K562 (cell line): ENCODE measurements at regions not wholly inside any gene's neighbourhood (a gene's known extent, or its start where the extent isn't known, plus 50 kb on each side); places are given as distances from the start of the nearest gene placed in this dataset.

Source experiments
- ATAC-seq: fragments of 200-7000 bp; cut with Tn5 transposase; 3 replicates; pipeline ENCODE4 v1.9.1; 2020; ENCODE audit warnings: moderate library complexity
- BruUV-seq: library from RNA; stranded (reverse); fragments of 400-500 nt; replicated peaks from 2 replicates; lab custom pipeline; 2021; lab: Mats Ljungman, UMichigan
- CTCF ChIA-PET: fragments of 300-600 bp; formaldehyde crosslinking; extraction: SDS; loops from one replicate; lab custom pipeline; 2021; ENCODE audit warnings: low intra/inter-chr PET ratio; lab: Yijun Ruan, JAX
- POLR2A ChIA-PET: fragments of 300-600, 350-650 bp; sonication (Branson Sonifier 250); formaldehyde crosslinking; extraction: SDS; loops from one replicate; lab custom pipeline; 2021; ENCODE audit warnings: antibody characterized with exemption, inconsistent platforms; lab: Yijun Ruan, JAX
- DNase-seq, 4 experiments: peaks; one replicate each; pipeline versions ENCODE4 v3.0.0 to v3.0.0-alpha.2; 2011 to 2018; ENCODE audit warnings: low spot score in 3 of 4, mixed read lengths in 3 of 4; ENCODE audit errors: extremely low read depth in 1 of 4
- FAIRE-seq: peaks from 2 replicates; lab custom pipeline; 2011; peaks lifted over from hg19 to GRCh38; lab: Jason Lieb, UNC
- H2AFZ ChIP-seq: 2 replicates; pipeline ENCODE4 v1.6.0; 2011; ENCODE audit warnings: low read depth, low read length, control low read depth, inconsistent platforms
- H3K27ac ChIP-seq: fragments of 200-600 bp; 3 replicates; pipeline ENCODE4 v1.8.0; 2011; ENCODE audit warnings: low read depth, mild to moderate bottlenecking, control low read depth, inconsistent platforms, low read length, moderate library complexity, mixed read lengths; ENCODE audit errors: extremely low read depth
- H3K27me3 ChIP-seq, 2 experiments: fragments of 300-600 bp in 1 of 2; 2 replicates in 1 of 2; 3 replicates in 1 of 2; pipeline versions ENCODE4 v1.6.0 to v1.8.0; 2011; ENCODE audit warnings: inconsistent platforms in 2 of 2, low read length in 2 of 2, mild to moderate bottlenecking in 1 of 2, mixed read lengths in 1 of 2, moderate library complexity in 1 of 2; ENCODE audit not compliant: control insufficient read depth in 2 of 2, insufficient read depth in 2 of 2
- H3K36me3 ChIP-seq: fragments of 300-600 bp; 3 replicates; pipeline ENCODE4 v1.8.0; 2011; ENCODE audit warnings: mild to moderate bottlenecking, low read length, inconsistent platforms; ENCODE audit not compliant: control insufficient read depth, insufficient read depth
- H3K4me1 ChIP-seq, 2 experiments: fragments of 200-600 bp in 1 of 2; replicated peaks in 1 of 2; 2 replicates in 1 of 2; 3 replicates in 1 of 2; pipeline versions ENCODE4 v1.5.1 to v1.8.0; 2011; ENCODE audit warnings: inconsistent platforms in 2 of 2, low read length in 2 of 2, mild to moderate bottlenecking in 1 of 2, mixed read lengths in 1 of 2, moderate library complexity in 1 of 2; ENCODE audit not compliant: control insufficient read depth in 2 of 2, insufficient read depth in 2 of 2
- H3K4me2 ChIP-seq: 2 replicates; pipeline ENCODE4 v1.6.1; 2011; ENCODE audit warnings: low read length, control low read depth, inconsistent platforms, mixed read lengths; ENCODE audit not compliant: insufficient read depth
- H3K4me3 ChIP-seq: fragments of 200-600 bp; sonication (generic), shearing (Covaris generic); 2 replicates; pipeline ENCODE4 v1.5.1; 2016; ENCODE audit warnings: control low read depth, inconsistent platforms
- H3K79me2 ChIP-seq: fragments of 200-600 bp; 3 replicates; pipeline ENCODE4 v1.8.0; 2011; ENCODE audit warnings: low read length, inconsistent platforms; ENCODE audit not compliant: control insufficient read depth, insufficient read depth
- H3K9ac ChIP-seq, 2 experiments: 2 replicates each; pipeline versions ENCODE4 v1.6.0 to v1.6.1; 2011; ENCODE audit warnings: low read depth in 2 of 2, low read length in 2 of 2, control low read depth in 1 of 2, inconsistent platforms in 1 of 2, mild to moderate bottlenecking in 1 of 2, mixed read lengths in 1 of 2; ENCODE audit not compliant: insufficient read depth in 1 of 2
- H3K9me1 ChIP-seq: one replicate; pipeline ENCODE4 v1.6.0; 2011; ENCODE audit warnings: inconsistent platforms, mild to moderate bottlenecking, low read length, moderate library complexity; ENCODE audit not compliant: control insufficient read depth, insufficient read depth
- H3K9me3 ChIP-seq: replicated peaks from 2 replicates; pipeline ENCODE4 v1.5.1; 2011; ENCODE audit warnings: low read depth, low read length, inconsistent platforms; ENCODE audit not compliant: control insufficient read depth, insufficient read depth
- H4K20me1 ChIP-seq: replicated peaks from 2 replicates; pipeline ENCODE4 v1.6.1; 2011; ENCODE audit warnings: low read length, inconsistent platforms, mixed read lengths; ENCODE audit not compliant: control insufficient read depth, insufficient read depth
- ETV6 ChIP-seq, 3 experiments: fragments of 150-350 bp in 1 of 3; sonication (generic) in 1 of 3; formaldehyde crosslinking in 1 of 3; IDR thresholded peaks; 2 replicates each; pipeline versions ENCODE4 v1.6.1 to v1.8.0; 2014 to 2022; ENCODE audit warnings: borderline replicate concordance in 2 of 3, low read depth in 2 of 3, antibody characterized with exemption in 1 of 3, low read length in 1 of 3, mild to moderate bottlenecking in 1 of 3, missing genetic modification reagents in 1 of 3
- NFIC ChIP-seq: fragments of 450-650 bp; IDR thresholded peaks from 2 replicates; pipeline ENCODE4 v1.6.1; 2017; ENCODE audit warnings: mild to moderate bottlenecking, inconsistent platforms
- NFIX ChIP-seq: fragments of 250-450 bp; sonication (Bioruptor Pico); IDR thresholded peaks from 2 replicates; pipeline ENCODE4 v1.4.0; 2020; ENCODE audit warnings: low read depth, mild to moderate bottlenecking, moderate library complexity
- PCBP1 ChIP-seq: fragments of 200-400 bp; formaldehyde crosslinking; IDR thresholded peaks from 2 replicates; pipeline ENCODE4 v1.6.1; 2018; ENCODE audit warnings: mild to moderate bottlenecking, low read depth, low read length; ENCODE audit not compliant: poor library complexity, severe bottlenecking
- POLR2AphosphoS2 ChIP-seq: IDR thresholded peaks from 2 replicates; pipeline ENCODE4 v1.6.1; 2012; ENCODE audit warnings: low read length, improper control_type of control experiment
- PTTG1 ChIP-seq: fragments of 450-650 bp; IDR thresholded peaks from 2 replicates; pipeline ENCODE4 v1.6.1; 2016; ENCODE audit warnings: low read depth, mild to moderate bottlenecking, missing genetic modification characterization, missing compliant biosample characterization
- RFX1 ChIP-seq: fragments of 450-650 bp; IDR thresholded peaks from 2 replicates; pipeline ENCODE4 v1.6.1; 2016; ENCODE audit warnings: mild to moderate bottlenecking, moderate library complexity
- SIN3B ChIP-seq: fragments of 450-650 bp; IDR thresholded peaks from 2 replicates; pipeline ENCODE4 v1.6.1; 2017; ENCODE audit warnings: low read depth, mild to moderate bottlenecking, moderate library complexity
- TAF7 ChIP-seq: fragments of 450-650 bp; IDR thresholded peaks from 2 replicates; pipeline ENCODE4 v1.6.1; 2016; ENCODE audit warnings: missing genetic modification characterization, missing compliant biosample characterization
- TCF7L2 ChIP-seq: fragments of 150-350 bp; IDR thresholded peaks from 2 replicates; pipeline ENCODE4 v1.6.1; 2016; ENCODE audit warnings: low read depth, mild to moderate bottlenecking, low read length, moderate library complexity
- YBX1 ChIP-seq: fragments of 450-650 bp; IDR thresholded peaks from 2 replicates; pipeline ENCODE4 v1.7.1; 2016; ENCODE audit warnings: mild to moderate bottlenecking
- ZBED1 ChIP-seq: IDR thresholded peaks from 2 replicates; pipeline ENCODE4 v1.6.1; 2014
- ZNF184 ChIP-seq: sonication (generic); formaldehyde crosslinking; IDR thresholded peaks from 2 replicates; pipeline ENCODE4 v1.5.0; 2020; ENCODE audit warnings: missing genetic modification reagents
- ZNF584 ChIP-seq: fragments of 200-800 bp; sonication (Bioruptor generic); IDR thresholded peaks from 2 replicates; pipeline ENCODE4 v1.6.1; 2016; ENCODE audit warnings: low read depth, mild to moderate bottlenecking, missing genetic modification characterization, missing compliant biosample characterization
- WGBS: fragments of 100-300 bp; shearing (Covaris generic); methylation state at CpG from one replicate; pipeline ENCODE4 v1.1.6; 2016; ENCODE audit warnings: low coverage, mixed read lengths; ENCODE audit not compliant: insufficient coverage; ENCODE audit errors: missing lambda C conversion rate; 5-methylcytosine and 5-hydroxymethylcytosine counted together
- in situ Hi-C: fragments of 300-500 bp; cut with MboI; formaldehyde crosslinking; loops from 4 replicates; pipeline ENCODE4 v1.15.0; 2018; ENCODE audit warnings: inconsistent platforms, mixed read lengths
- intact Hi-C: fragments of 100-400 bp; cut with micrococcal nuclease; formaldehyde crosslinking; loops from 2 replicates; pipeline ENCODE4 v1.14.2; 2022

- H3K4me3 ChIP-seq = no peak overlapping the region
- peaks cover 0 to 4% of the 10 kb centered on the region in 2 experiments; a peak in 3 of 5 replicates for H3K4me1 ChIP-seq
- H3K36me3 ChIP-seq = no peaks in the 10 kb centered on the region
- BruUV-seq = no TSS peak
- no peak overlapping the region for H3K9ac ChIP-seq
- H3K79me2 ChIP-seq = no peaks in the 10 kb centered on the region
- POLR2A ChIA-PET = interaction anchor here (0.6 to 1.2 kb wide), 3 partner anchors 8 to 284 kb away, joined by 3 read pairs; no protein-coding TSS in a partner anchor
- intact Hi-C loops = no loop called here
- DNase-seq (no peak), ATAC-seq (no peak), FAIRE-seq (no peak)
- CTCF ChIA-PET = no interaction called here
- in situ Hi-C loops = no loop called here
- H2AFZ ChIP-seq = no peak overlapping the region
- WGBS = 5% methylated on average over 13 of the region's 13 CpGs
- H3K9me1 ChIP-seq = no peaks in the 10 kb centered on the region
- no peaks in the 10 kb centered on the region for H4K20me1 ChIP-seq
- H3K27ac ChIP-seq = no peak overlapping the region
- H3K9me3 ChIP-seq = no peaks in the 10 kb centered on the region
- no peak overlapping the region for H3K4me2 ChIP-seq
- peaks cover 11 to 63% of the 10 kb centered on the region in 2 experiments; a peak in 4 of 5 replicates for H3K27me3 ChIP-seq
- TF ChIP-seq ZBED1 (no peak), ZNF184 (CRISPR knock-in tag) (no peak), POLR2AphosphoS2 (no peak), TAF7 (no peak), SIN3B (no peak), PCBP1 (no peak), YBX1 (no peak), NFIX (CRISPR knock-in tag) (peak; percentile 83), PTTG1 (tag) (no peak), ZNF584 (CRISPR knock-in tag) (no peak), RFX1 (no peak), NFIC (peak; percentile 92), ETV6 (IDR thresholded peaks at IDR 0.05; ENCODE audit: borderline replicate concordance in 1 of 2, low read depth in 2 of 2, low read length in 1 of 2) (no peak), ETV6 (CRISPR knock-in tag; IDR thresholded peaks at IDR 0.05; ENCODE audit: borderline replicate concordance) (no peak), TCF7L2 (no peak)
Measured at GRCh38 chr11:70024036-70024772, 53.9 kb upstream of the ANO1 start.
